NCI-H460 (cell line): ENCODE measurements at regions not wholly inside any gene's neighbourhood (a gene's known extent, or its start where the extent isn't known, plus 50 kb on each side); places are given as distances from the start of the nearest gene placed in this dataset.
A peak's percentile ranks its signal among the peaks of the same experiment; 100 is the strongest.

Experiments
- DNase-seq: peaks from one replicate; pipeline ENCODE4 v3.0.0-alpha.2; 2016; ENCODE audit warnings: low read depth; ENCODE audit errors: extremely low read depth

GRCh38 chr20:22333885-22334545 lies 250.4 kb downstream of the FOXA2 start:
- peak; percentile 49 for DNase-seq

- no peak for DNase-seq
These were observed 259.9 kb downstream of the FOXA2 start for GRCh38 chr20:22324505-22324904.

GRCh38 chr20:22322513-22322912 lies 261.9 kb downstream of the FOXA2 start:
- DNase-seq = no peak

GRCh38 chr20:22321191-22321590 lies 263.2 kb downstream of the FOXA2 start:
- DNase-seq = no peak

GRCh38 chr20:22320245-22320915 lies 264.0 kb downstream of the FOXA2 start:
- DNase-seq = no peak

GRCh38 chr20:22315771-22316170 lies 268.6 kb downstream of the FOXA2 start:
- no peak for DNase-seq

- no peak for DNase-seq
These were observed 269.3 kb downstream of the FOXA2 start for GRCh38 chr20:22315073-22315472.

- DNase-seq = peak; percentile 40
These were observed 271.5 kb downstream of the FOXA2 start for GRCh38 chr20:22312744-22313346.

- no peak for DNase-seq
These were observed 275.4 kb downstream of the FOXA2 start for GRCh38 chr20:22308934-22309333.

GRCh38 chr20:22307409-22307808 lies 277.0 kb downstream of the FOXA2 start:
- no peak for DNase-seq

- DNase-seq = no peak
These were observed 279.0 kb downstream of the FOXA2 start for GRCh38 chr20:22305381-22305780.

GRCh38 chr20:22303523-22303922 lies 280.8 kb downstream of the FOXA2 start:
- DNase-seq = no peak

- no peak for DNase-seq
These were observed 282.3 kb downstream of the FOXA2 start for GRCh38 chr20:22302039-22302438.

- no peak for DNase-seq
These were observed 290.5 kb downstream of the FOXA2 start for GRCh38 chr20:22293886-22294285.

- no peak for DNase-seq
These were observed 294.9 kb downstream of the FOXA2 start for GRCh38 chr20:22289442-22289841.

- no peak for DNase-seq
These were observed 295.4 kb downstream of the FOXA2 start for GRCh38 chr20:22288957-22289356.

GRCh38 chr20:22288156-22288555 lies 296.2 kb downstream of the FOXA2 start:
- DNase-seq = no peak

- DNase-seq = no peak
These were observed 298.8 kb downstream of the FOXA2 start for GRCh38 chr20:22285555-22285954.

GRCh38 chr20:22282696-22283095 lies 301.7 kb downstream of the FOXA2 start:
- DNase-seq = no peak

GRCh38 chr20:22274330-22274729 lies 310.0 kb downstream of the FOXA2 start:
- DNase-seq = no peak

- no peak for DNase-seq
These were observed 315.7 kb downstream of the FOXA2 start for GRCh38 chr20:22268675-22269074.

- no peak for DNase-seq
These were observed 319.5 kb downstream of the FOXA2 start for GRCh38 chr20:22264917-22265316.
